ENCODE measurements at regions not wholly inside any gene's neighbourhood (a gene's known extent, or its start where the extent isn't known, plus 50 kb on each side); places are given as distances from the start of the nearest gene placed in this dataset.

- Mint-ChIP-seq H3K9me3 (ENCODE audit: low read depth) (no peaks in the 10 kb centered on the region), H3K4me3 (ENCODE audit: low read depth) (no peak overlapping the region), H3K27ac (no peak overlapping the region), H3K27me3 (peaks cover 3% of the 10 kb centered on the region), H3K4me1 (ENCODE audit: low read depth) (no peaks in the 10 kb centered on the region), H3K36me3 (ENCODE audit: insufficient read depth) (no peaks in the 10 kb centered on the region)
- no peak for TF ChIP-seq CTCF (IDR thresholded peaks at IDR 0.05; ENCODE audit: unreplicated experiment)
- no peak for DNase-seq (ENCODE audit: low spot score, unreplicated experiment)
These were observed 57.8 kb upstream of the SPPL2A start for GRCh38 chr15:50823281-50823680.

- Mint-ChIP-seq H3K9me3 (ENCODE audit: low read depth) (no peaks in the 10 kb centered on the region), H3K27me3 (peaks cover 3% of the 10 kb centered on the region), H3K4me3 (ENCODE audit: low read depth) (no peak overlapping the region), H3K27ac (no peak overlapping the region), H3K36me3 (ENCODE audit: insufficient read depth) (no peaks in the 10 kb centered on the region), H3K4me1 (ENCODE audit: low read depth) (no peaks in the 10 kb centered on the region)
- no peak for DNase-seq (ENCODE audit: low spot score, unreplicated experiment)
- no peak for TF ChIP-seq CTCF (IDR thresholded peaks at IDR 0.05; ENCODE audit: unreplicated experiment)
These were observed 56.0 kb upstream of the SPPL2A start for GRCh38 chr15:50821476-50821875.

- no peaks in the 10 kb centered on the region for H3K4me1 Mint-ChIP-seq (ENCODE audit: low read depth)
- H3K27me3 Mint-ChIP-seq = peaks cover 3% of the 10 kb centered on the region
- no peak for DNase-seq (ENCODE audit: low spot score, unreplicated experiment)
- no peak for TF ChIP-seq CTCF (IDR thresholded peaks at IDR 0.05; ENCODE audit: unreplicated experiment)
- no peak overlapping the region for H3K4me3 Mint-ChIP-seq (ENCODE audit: low read depth)
- no peaks in the 10 kb centered on the region for H3K9me3 Mint-ChIP-seq (ENCODE audit: low read depth)
- H3K36me3 Mint-ChIP-seq (ENCODE audit: insufficient read depth) = no peaks in the 10 kb centered on the region
- no peak overlapping the region for H3K27ac Mint-ChIP-seq
These were observed 55.4 kb upstream of the SPPL2A start for GRCh38 chr15:50820808-50821382.

DNA sequence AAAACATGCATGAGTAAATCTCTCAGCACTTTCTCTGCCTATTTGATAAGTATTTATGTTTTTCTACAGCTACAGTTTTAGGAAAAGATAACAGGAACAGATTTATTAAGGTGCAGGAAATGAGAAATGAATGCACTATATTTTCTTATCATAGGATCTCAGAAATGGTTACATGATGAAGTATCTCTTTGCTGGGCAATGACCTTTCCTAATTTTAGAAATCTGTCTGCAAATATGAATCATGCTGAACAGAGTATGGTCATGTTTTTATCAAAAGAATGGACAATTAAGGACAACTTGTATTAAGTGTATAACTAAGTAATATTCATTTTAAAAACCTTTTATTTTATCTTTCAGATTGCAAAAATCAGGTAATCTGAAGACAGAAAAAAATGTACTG is 53.8 kb upstream of the SPPL2A start:
- Mint-ChIP-seq H3K9me3 (ENCODE audit: low read depth) (no peaks in the 10 kb centered on the region), H3K4me1 (ENCODE audit: low read depth) (no peaks in the 10 kb centered on the region), H3K4me3 (ENCODE audit: low read depth) (no peak overlapping the region), H3K27ac (no peak overlapping the region), H3K36me3 (ENCODE audit: insufficient read depth) (no peaks in the 10 kb centered on the region), H3K27me3 (peaks cover 3% of the 10 kb centered on the region)
- DNase-seq (ENCODE audit: low spot score, unreplicated experiment) = no peak
- TF ChIP-seq CTCF (IDR thresholded peaks at IDR 0.05; ENCODE audit: unreplicated experiment) = no peak

- Mint-ChIP-seq H3K27me3 (peaks cover 3% of the 10 kb centered on the region), H3K27ac (no peak overlapping the region), H3K9me3 (ENCODE audit: low read depth) (no peaks in the 10 kb centered on the region), H3K4me3 (ENCODE audit: low read depth) (no peak overlapping the region), H3K36me3 (ENCODE audit: insufficient read depth) (no peaks in the 10 kb centered on the region), H3K4me1 (ENCODE audit: low read depth) (no peaks in the 10 kb centered on the region)
- no peak for TF ChIP-seq CTCF (IDR thresholded peaks at IDR 0.05; ENCODE audit: unreplicated experiment)
- DNase-seq (ENCODE audit: low spot score, unreplicated experiment) = no peak
These were observed 50.6 kb upstream of the SPPL2A start for GRCh38 chr15:50815958-50816590.

Measured in progenitor cell of endocrine pancreas (in vitro differentiated cells).